NCI-H2171 treated with DMSO at 0.1 percent for 48 hours (cell line): ENCODE measurements at regions not wholly inside any gene's neighbourhood (a gene's known extent, or its start where the extent isn't known, plus 50 kb on each side); places are given as distances from the start of the nearest gene placed in this dataset.

Source experiments
- DNase-seq: peaks from one replicate; lab custom pipeline; 2025; lab: John Stamatoyannopoulos, UW

DNA sequence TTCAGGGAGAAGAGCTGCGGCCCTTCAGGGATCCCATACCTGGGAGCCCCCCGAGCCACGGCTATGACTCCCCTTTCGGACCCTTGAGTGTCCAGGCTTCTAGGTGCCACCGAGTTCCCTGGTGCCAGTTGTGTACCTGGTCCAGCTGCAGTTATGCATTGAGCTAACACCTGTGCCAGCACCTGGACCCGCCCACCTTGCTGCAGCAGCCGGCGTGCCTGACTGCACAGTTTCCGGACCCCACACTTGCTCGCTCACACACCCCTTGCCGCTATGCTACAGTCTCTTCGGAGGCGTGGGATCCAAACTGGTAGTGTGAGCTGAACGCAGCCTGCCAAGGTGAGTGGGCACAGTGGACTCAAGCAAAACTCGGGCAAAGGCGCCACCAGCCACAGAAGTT is 284.5 kb upstream of the ROBO1 start:
- DNase-seq = no peak

DNA sequence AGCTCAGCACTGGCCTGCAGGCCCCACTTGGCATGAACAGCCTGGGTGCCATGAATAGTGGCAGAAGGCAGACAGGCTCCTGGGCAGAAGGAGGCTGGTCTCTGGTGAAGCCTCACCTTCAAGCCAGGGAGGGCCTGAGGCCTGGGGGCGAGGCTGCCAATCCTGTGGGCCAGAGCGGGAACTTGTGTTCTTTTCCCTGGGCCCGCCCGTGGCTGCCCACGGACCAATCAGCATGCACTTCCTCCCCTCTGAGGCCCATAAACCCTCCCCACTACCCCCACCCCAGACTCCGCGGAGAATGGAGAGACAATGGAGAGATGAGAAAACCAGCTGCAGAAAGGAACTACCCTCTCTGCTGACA is 283.8 kb upstream of the ROBO1 start:
- DNase-seq = no peak

DNA sequence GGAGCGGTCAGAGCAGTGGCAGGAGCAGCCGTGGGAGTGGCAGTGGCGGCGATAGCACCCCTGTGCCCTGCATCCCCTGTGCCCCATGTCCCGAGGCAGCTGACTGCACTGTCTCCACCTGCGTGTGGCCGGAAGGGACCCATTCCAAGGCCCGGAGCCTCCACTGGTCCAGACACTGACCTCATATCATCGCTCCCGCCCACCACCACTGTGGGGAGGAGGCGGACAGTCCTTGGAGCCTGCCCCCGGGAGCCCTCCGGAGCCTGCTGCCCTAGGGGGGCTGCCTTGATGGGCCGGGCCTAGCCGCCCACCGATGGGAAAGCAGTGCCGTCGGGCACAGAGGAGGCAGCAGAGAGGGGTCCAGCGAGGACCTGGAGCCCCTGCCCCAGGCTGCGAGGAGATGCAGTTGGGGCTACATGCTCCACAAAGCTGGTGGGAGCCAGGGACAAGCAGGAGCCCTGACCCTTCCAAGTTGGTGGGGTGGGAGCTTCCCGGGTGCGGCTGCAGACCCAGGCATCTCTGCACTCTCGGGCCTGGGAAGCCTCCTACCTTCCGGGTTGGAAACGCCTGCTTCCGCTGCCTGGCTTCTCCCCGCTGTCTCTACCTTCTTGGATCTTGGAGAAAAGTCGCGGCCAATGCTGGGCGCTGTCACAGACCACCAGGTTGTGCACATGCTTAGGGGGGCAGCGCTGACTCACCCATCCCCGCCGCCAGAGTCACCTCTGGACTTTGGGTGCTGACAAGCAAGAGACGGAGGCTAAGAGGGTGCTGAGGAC is 283.2 kb upstream of the ROBO1 start:
- no peak for DNase-seq

DNA sequence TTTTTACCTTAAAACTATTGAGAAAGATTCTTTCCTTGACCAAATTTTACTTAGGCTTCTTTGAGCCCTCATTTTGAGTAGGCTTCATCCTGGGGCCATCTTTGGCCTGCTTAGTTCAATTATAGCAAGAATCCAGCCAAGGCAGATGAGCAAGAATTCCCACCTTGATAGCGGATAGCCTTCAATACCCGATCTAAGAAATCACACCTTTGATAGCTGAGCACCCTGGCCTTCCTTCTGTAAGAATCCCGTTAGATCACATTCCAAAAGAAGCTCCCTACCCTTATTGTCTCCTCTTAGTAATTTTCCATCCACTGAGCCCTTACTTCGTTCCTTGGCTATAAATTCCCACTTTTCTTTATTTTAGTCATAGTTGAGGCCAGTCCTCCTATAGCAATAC is 275.4 kb upstream of the ROBO1 start:
- no peak for DNase-seq

DNA sequence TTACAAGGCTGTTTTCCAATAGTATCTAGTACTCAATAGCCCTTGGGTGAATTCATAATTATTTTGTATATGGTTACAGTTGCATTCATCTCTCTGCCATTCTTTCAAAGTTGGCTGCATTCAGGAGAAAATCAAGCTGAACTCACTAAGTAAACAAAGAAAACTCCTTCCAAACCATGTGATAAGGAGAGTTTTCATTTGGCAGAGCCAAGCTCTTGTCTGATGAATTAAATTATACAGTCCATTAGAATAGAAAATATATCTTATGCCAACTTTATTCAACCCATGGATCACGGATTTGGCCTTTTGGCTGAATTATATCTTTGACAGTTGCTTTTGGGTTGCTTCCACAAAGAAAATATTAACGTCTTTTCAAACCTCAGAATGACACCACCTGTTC is 272.3 kb upstream of the ROBO1 start:
- DNase-seq = no peak

DNA sequence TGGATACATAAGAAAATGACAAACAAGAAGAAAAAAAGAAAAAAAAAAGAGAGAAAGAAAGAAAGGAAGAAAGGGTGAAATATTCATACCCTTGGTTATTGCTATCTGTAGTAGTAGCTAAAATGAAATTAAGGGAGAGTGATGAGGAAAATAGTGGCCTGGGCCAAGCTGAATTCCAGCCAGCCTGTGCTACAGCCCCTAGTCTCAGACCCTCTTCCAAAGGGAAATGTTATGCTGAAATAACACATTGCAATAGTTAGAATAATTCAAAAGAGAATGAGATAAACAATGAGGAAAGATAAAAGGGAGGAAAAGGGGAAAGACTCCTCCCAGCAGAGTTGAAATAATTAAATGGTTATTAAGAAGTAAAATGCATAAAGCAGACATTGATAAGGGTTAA is 268.4 kb upstream of the ROBO1 start:
- no peak for DNase-seq

DNA sequence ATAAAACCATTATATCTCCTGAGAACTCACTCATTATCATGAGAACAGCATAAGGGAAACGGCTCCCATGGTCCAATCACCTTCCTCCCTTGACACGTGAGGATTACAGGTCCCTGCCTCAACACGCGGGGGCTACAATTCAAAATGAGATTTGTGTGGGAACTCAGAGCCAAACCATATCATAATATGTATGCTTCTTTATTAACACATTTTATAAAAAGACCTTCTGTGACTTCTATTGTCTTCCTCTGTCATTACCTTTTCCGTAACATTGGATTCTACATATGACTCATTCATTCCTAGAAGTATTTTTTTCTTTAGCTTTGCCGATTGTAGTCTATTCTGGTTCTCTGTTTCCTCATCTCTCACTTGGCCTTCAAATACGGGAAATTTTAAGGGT is 267.2 kb upstream of the ROBO1 start:
- DNase-seq = no peak

DNA sequence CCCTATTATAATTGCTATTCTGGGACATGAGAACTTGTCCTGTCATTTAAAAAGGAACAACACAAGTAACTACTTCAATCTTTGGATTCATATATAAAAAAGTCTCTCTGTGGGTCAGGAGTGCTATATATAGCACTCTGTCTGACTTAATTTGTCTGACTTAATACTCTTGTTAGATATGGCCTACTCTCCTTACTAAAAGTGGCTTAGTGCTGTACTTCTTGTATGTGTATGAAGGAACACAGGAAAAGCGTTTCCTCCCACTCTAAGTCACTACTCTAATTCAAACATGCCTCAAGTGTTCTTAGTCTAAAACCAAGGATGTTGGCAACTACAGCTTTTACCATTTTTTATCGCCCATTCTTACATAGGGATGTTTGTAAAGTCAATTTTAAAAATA is 255.2 kb upstream of the ROBO1 start:
- no peak for DNase-seq

DNA sequence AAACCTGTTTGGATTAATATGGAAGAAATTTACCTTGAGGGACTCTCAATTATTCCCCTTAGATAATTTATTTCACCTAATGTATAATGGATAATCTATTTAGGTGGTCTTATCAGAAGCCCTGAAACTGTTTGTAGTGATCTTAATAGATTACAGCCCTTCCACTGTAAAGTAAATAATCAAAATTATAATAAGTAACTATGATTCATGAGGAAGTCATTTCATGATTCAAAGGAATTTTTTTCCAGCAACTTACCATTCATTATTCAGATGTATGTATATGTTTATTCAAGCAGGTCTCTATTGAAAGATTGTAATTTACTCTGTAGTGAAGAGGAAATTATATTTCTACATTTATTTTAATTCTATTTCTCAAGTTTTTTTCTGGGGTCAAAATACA is 250.6 kb upstream of the ROBO1 start:
- no peak for DNase-seq

DNA sequence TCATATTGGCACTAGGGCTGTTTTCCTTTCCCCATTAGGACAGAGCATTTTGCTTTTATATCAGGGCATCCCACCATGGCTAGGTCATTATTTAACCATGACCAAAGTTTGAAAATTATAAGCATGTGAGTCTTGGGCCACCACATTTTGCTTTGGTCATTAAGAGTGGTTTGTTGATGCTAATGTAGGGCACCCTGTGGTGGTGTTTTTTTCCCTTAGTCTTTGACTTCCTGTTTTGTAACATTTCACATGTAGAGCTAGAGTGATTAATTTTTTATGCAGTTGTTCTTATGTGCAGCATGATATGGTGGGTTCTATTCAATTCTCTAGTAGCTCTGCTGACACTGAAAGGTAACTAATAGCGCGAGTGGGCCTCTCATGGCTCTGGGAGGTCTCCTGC is 249.6 kb upstream of the ROBO1 start:
- DNase-seq = no peak

DNA sequence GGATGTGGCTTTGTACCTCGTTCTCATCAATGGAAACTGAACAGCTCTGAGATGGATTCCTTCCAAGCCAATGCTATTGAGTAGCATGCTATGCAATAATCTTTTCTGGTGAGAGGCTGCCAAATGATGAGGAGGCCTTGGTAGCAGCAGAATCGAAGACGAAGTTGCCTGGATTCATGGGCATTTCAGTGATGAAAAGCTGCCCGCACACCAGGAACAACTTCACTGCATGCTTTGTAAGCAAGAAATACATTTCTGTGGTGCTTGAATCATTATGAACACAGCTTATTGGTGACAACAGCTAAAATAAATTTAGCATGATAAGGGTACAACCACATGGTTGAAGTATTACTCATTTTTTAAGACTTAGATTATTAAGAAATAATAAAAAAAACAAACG is 246.8 kb upstream of the ROBO1 start:
- DNase-seq = no peak

DNA sequence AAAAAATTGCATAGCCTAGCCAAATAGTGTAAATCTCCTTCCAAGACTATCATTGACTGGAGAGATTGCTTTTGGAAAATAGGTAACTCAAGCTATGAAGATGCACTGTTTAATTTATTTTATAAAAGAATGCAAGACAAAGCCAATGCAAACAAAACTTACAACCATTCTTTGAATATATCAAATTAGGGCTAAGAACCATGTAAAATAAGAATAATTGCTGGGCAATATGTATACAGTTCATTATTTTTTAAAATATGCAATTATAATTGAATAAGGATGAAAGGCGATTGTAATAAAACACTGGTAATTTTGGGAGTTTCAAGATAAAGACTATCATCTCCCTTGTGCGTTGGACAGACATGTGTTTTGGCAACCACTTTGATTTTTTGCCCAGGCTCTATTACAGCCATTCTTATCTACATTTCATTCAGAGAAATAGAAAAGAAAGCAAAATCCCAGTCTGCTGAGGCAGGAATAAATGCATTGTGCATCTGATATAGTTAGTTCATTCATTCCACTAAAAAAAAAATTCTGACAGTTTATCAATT is 242.3 kb upstream of the ROBO1 start:
- no peak for DNase-seq

DNA sequence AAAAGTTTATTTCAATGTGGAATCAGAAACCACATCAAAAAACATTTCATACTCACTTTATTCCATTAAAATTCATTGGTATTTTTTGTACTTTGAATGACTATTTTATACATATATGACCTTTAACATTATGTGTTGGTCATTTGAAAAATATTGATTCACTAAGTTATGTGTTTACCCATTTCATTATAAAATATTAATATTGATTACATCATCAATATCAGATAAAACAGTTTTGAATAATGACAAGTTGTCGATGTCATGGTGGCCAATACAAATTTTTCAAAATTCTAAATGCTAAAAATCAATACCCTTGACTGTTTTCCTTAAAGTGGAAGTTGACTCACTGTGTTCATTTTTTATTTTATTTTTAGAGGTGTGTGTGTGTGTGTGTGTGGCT is 239.7 kb upstream of the ROBO1 start:
- DNase-seq = no peak

DNA sequence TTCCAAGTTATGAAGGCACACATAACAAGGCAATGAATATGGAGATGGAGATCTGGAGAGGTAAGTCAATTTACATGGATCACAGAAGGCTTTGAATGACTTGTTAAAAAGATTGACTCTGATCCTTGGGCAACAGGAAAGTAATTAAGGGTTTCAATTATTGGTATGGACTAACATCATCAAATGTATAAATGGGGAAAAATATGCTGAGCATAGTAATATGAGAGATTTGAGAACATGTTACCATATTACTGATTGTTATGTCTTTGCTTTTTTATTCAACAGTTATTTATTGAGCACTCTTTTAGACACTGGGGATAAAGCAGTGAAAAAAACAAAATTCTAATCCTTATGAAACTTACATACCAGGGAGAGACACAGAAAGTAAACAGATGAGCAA is 238.5 kb upstream of the ROBO1 start:
- no peak for DNase-seq

DNA sequence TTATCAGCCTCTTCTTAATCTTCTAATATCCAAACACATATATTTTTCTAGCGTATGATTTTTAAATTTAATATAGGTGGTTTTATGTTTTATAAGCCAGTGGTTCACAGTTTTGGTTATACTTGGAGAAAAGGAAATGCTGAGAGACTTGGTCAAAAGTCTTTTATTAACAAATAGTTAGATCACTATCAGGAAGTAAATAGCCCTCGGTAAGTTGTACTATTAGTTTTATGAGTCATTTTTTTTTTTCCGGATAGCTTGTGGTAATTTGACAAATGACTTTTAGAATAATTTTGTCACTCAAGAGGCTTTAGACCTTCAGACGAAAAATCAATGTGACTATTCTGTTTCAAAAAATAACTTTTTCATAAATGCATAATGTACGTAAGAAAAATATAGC is 232.2 kb upstream of the ROBO1 start:
- no peak for DNase-seq

DNA sequence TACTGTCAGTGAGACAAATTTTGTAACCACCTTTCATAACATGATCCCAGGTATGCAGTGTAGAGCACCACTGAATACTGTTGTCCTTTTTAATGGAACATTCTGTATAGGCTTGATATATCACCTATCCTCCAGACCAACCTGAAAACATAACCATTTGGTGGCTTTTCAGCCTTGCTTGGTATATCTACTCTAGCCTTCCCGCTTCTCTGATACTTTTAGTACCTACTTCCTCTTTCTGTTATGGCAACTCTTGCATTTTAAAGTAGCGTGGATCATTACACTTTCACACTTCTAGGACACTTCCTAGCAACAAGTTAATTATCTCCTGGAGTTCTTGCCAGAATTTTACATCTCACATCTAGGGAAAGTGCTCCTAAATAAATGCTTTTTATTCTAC is 226.6 kb upstream of the ROBO1 start:
- DNase-seq = no peak

DNA sequence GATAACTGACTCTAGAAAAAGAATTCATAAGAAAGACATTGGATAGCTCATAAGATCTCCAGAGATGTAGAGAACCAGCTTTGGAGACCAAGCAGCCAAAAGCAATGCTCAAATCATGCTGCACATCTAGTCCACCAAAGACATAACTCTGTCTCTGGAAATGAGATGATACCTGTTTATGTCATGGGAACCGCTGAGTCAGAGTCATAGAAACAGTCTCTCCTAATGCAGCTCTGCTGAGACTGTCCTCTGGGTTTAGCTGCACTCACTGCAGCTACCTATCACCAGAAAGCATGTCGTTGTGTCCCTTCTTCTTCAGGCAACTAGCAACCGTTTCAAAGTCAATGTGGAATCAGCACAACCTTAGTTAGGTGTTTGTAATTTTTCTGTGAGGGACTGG is 218.5 kb upstream of the ROBO1 start:
- DNase-seq = no peak

DNA sequence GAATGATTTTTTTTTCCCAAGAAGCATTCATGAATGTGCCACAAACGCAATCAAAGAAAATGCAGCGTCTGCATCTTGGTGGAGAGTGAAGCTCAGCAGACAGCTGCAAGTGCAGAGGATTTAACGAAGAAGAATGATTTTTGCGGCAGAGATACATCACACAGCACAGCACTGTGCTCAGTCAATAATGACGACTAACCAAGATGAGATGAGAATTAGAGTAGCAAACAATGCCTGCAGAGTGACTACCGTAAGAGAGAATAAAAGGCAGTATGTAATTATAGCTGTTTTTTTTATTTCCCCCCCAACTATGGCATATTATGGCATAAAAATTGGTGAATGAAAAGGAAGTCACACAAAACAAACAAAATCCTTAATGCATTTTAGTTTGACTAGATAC is 218.0 kb upstream of the ROBO1 start:
- DNase-seq = no peak

DNA sequence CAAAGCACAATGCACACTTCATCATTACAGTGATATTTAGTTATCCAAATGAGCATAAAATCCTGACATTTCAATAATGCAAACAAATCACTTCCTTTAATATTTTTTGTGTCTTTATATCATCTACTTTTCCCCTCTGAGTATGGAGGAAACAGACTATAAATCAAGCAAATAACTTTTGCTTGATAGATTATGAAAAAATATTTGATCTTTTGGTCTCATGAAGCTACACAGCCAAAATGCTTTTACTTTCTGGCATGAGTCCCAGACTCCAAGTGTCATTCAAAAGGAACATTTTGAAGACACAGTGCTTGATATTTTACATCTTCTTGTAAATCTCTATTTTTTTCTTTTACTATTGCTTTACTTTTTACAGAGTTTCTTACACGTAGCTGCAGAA is 215.3 kb upstream of the ROBO1 start:
- DNase-seq = no peak

DNA sequence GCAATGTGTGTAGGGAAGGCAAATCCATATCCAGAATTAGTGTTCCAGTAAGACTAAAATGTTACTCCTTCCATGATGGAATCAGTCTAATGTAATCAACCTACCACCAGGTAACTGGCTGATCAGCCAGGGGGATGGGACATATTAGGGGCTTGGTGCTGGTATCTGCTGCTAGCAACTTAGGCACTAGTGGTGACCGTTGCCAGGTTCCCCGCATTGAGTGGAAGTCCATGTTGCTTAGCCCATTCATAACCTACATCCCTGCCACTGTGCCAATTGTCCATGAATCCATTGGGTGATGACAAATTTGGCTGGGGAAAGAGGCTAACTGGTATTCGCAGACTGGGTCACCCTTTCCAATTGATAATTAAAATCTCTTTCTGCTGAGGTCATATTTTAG is 212.2 kb upstream of the ROBO1 start:
- no peak for DNase-seq

DNA sequence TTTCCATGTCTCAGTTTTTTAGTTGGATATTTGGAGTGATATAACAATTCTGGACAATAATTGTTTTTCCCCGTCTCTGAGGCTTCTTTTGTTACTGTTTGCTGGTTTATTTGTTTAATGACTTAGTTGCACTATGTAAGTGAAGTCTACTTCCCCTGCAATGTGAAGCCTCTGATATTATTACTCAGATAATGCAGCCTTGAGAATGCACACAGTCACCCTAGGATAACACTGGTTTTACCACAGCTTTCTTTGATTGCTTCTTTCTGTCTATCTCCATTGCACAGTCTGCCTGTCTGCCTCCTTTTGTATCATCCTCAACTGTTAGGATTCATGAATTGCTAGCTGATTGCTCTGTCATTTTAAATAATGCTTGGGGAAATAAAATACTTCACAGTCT is 208.7 kb upstream of the ROBO1 start:
- no peak for DNase-seq

DNA sequence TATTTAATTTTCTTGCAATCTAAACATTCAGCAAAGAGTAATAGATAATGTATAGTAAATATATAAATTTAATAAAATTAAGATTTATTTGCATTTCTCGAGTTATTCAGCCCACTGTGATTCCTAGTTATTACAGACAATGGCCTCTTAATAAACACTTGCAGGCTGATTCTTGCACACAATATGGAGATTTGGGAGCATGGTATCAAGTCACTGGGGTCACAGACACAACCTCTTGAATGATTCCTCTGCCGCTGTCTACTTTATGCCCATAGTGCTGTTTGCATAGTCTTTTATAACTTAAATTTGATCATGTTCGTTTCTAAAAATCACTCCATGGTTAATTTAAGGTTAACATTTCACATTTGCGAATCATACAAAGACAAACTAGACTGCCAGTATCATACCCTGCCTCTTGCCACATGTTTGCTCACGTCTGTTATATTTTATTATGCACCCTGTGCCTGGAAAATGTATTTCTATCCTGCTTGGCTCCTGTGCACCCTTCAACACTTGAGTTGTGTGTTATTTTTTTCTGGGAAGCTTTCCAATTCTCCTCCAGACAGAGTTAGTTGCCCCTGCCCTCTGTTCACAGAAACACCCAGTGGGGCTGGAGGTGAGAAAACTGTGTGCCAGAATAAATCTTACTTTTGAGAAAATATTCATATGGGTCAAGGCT is 206.3 kb upstream of the ROBO1 start:
- DNase-seq = no peak

DNA sequence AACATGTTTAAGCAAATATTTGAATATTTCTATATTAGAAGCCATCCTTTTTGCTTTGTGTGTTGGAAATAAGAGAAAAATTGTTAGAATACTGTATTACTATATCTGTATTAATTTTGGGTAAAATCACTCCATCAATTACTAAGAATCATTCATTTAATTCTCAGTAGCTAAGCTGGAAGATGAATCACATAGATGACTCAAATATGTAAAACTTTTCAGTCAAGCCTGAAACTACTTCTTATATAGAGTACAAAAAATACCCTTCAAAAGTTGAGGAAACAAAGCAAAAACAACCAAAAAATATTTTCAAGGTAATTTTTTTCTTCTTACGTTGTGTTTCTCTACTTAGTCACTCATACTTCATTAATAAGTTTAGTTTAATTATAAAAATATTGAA is 205.7 kb upstream of the ROBO1 start:
- DNase-seq = no peak

DNA sequence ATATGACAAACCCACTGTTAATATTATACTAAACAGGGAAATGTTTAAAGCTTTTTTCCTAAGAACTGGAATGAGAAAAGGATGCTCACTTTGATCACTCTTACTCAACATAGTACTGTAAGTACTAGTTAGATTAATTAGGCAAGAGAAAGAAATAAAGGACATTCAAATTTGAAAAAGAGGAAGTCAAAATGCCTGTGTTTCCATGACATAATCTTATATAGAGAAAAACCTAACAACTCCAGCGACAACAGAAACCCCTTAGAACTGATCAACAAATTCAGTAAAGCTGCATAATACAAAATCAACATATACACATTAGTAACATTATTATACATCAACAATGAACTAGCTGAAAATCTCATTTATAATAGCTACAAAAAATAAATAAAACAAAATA is 200.6 kb upstream of the ROBO1 start:
- no peak for DNase-seq
